ENCODE measurements at regions not wholly inside any gene's neighbourhood (a gene's known extent, or its start where the extent isn't known, plus 50 kb on each side); places are given as distances from the start of the nearest gene placed in this dataset.

- TF ChIP-seq GATA2 (IDR thresholded peaks at IDR 0.05; ENCODE audit: low read depth, low read length): no peak
- TF ChIP-seq GATA3 (IDR thresholded peaks at IDR 0.05; ENCODE audit: low read depth, low read length): no peak
Measured at GRCh38 chr13:63048653-63049052, 1633.0 kb upstream of the PCDH20 start.
